ENCODE measurements at regions not wholly inside any gene's neighbourhood (a gene's known extent, or its start where the extent isn't known, plus 50 kb on each side); places are given as distances from the start of the nearest gene placed in this dataset.
"Not testable (repeated sequence)": the region's sequence is repeated elsewhere in the genome, so short reads cannot be mapped to it uniquely, and the experiment has no call there.

DNA sequence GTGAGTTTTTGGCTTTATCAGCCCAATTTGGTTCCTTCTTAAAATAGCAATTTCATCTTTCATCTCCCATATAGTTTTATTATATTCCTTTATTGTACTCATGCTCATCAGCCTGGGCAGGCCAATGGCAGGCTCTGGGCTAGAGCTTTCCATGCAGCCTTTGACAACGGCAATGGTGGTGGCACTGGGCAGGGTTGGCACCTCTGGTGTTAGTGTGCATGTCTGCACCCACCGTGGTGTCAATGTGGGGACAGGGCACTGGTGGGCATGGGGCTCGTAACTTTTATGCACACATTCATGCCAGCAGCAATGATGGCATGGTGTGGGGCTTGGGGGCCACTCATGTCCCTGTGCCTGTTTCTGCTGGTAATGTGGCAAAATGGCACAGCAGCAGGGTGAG is 1305.4 kb downstream of the DSC3 start:
- H3K27ac Mint-ChIP-seq (ENCODE audit: unreplicated experiment) = no peak overlapping the region
- no peak overlapping the region for H3K4me3 Mint-ChIP-seq (ENCODE audit: unreplicated experiment)
- H3K9me3 Mint-ChIP-seq (ENCODE audit: low read depth) = peaks cover 12% of the 10 kb centered on the region
- H3K4me1 Mint-ChIP-seq (ENCODE audit: low read depth) = no peaks in the 10 kb centered on the region
- H3K36me3 Mint-ChIP-seq (ENCODE audit: low read depth) = no peaks in the 10 kb centered on the region
- DNase-seq (ENCODE audit: low spot score) = peak; percentile 84
- TF ChIP-seq, protein P1, sequence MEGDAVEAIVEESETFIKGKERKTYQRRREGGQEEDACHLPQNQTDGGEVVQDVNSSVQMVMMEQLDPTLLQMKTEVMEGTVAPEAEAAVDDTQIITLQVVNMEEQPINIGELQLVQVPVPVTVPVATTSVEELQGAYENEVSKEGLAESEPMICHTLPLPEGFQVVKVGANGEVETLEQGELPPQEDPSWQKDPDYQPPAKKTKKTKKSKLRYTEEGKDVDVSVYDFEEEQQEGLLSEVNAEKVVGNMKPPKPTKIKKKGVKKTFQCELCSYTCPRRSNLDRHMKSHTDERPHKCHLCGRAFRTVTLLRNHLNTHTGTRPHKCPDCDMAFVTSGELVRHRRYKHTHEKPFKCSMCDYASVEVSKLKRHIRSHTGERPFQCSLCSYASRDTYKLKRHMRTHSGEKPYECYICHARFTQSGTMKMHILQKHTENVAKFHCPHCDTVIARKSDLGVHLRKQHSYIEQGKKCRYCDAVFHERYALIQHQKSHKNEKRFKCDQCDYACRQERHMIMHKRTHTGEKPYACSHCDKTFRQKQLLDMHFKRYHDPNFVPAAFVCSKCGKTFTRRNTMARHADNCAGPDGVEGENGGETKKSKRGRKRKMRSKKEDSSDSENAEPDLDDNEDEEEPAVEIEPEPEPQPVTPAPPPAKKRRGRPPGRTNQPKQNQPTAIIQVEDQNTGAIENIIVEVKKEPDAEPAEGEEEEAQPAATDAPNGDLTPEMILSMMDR (IDR thresholded peaks at IDR 0.05) = no peak
- peaks cover 13% of the 10 kb centered on the region for H3K27me3 Mint-ChIP-seq (ENCODE audit: low read depth)

DNA sequence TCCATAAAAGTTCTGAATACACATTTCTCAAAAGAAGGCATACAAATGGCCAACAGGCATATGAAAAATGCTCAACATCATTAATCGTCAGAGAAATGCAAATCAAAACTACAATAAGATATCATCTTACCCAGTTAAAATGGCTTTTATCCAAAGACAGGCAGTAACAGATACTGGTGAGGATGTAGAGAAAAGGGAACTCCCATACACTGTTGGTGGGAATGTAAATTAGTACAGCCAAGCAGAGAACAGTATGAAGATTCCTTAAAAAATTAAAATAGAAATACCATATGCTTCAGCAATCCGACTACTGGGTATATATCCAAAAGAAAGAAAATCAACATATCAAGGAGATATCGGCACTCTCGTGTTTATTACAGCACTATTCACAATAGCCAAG is 1312.5 kb downstream of the DSC3 start:
- Mint-ChIP-seq H3K36me3 (ENCODE audit: low read depth) (peaks cover 2% of the 10 kb centered on the region), H3K27ac (ENCODE audit: unreplicated experiment) (no peak overlapping the region), H3K4me1 (ENCODE audit: low read depth) (no peaks in the 10 kb centered on the region), H3K9me3 (ENCODE audit: low read depth) (peaks cover 35% of the 10 kb centered on the region), H3K27me3 (ENCODE audit: low read depth) (peaks cover 8% of the 10 kb centered on the region), H3K4me3 (ENCODE audit: unreplicated experiment) (no peak overlapping the region)
- TF ChIP-seq, protein P1 (IDR thresholded peaks at IDR 0.05) = no peak
- DNase-seq (ENCODE audit: low spot score) = no peak

DNA sequence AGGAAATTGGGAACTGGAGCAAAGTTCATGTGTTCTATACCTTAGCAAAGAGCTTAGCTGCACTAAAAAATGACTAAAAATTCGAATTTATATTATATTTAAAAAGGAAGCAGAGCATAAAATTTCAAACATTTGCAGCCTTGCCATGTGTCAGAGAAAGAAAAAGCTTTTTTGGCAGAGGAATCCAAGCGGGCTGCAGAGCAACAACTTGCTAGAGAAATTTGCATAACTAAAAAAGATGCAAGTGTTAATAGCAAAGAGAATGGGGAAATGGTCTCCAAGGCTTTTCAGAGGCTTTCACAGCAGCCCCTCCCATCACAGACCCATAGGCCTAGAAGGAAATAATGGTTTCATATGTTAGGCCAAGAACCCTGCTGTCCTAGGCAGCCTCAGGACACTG is 1315.9 kb downstream of the DSC3 start:
- H3K4me3 Mint-ChIP-seq (ENCODE audit: unreplicated experiment) = no peak overlapping the region
- TF ChIP-seq, protein P1 (IDR thresholded peaks at IDR 0.05) = no peak
- no peak for DNase-seq (ENCODE audit: low spot score)
- no peaks in the 10 kb centered on the region for H3K4me1 Mint-ChIP-seq (ENCODE audit: low read depth)
- H3K36me3 Mint-ChIP-seq (ENCODE audit: low read depth) = peaks cover 2% of the 10 kb centered on the region
- peaks cover 32% of the 10 kb centered on the region for H3K9me3 Mint-ChIP-seq (ENCODE audit: low read depth)
- H3K27ac Mint-ChIP-seq (ENCODE audit: unreplicated experiment) = no peak overlapping the region
- no peaks in the 10 kb centered on the region for H3K27me3 Mint-ChIP-seq (ENCODE audit: low read depth)

DNA sequence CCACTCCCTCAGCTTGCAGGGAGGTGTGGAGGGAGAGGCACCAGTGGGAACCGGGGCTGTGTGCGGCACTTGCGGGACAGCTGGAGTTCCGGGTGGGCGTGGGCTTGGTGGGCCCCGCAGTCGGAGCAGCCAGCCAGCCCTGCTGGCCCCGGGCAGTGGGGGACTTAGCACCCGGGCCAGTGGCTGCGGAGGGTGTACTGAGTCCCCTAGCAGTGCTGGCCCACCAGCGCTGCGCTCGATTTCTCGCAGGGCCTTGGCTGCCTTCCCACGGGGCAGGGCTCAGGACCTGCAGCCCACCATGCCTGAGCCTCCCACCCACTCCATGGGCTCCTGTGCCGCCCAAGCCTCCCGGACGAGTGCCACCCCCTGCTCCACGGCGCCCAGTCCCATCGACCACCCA is 1319.1 kb downstream of the DSC3 start:
- peaks cover 27% of the 10 kb centered on the region for H3K9me3 Mint-ChIP-seq (ENCODE audit: low read depth)
- H3K36me3 Mint-ChIP-seq (ENCODE audit: low read depth); H3K4me3 Mint-ChIP-seq (ENCODE audit: unreplicated experiment); H3K4me1 Mint-ChIP-seq (ENCODE audit: low read depth); H3K27ac Mint-ChIP-seq (ENCODE audit: unreplicated experiment); H3K27me3 Mint-ChIP-seq (ENCODE audit: low read depth): not testable (repeated sequence)
- peak; percentile 71 for DNase-seq (ENCODE audit: low spot score)

DNA sequence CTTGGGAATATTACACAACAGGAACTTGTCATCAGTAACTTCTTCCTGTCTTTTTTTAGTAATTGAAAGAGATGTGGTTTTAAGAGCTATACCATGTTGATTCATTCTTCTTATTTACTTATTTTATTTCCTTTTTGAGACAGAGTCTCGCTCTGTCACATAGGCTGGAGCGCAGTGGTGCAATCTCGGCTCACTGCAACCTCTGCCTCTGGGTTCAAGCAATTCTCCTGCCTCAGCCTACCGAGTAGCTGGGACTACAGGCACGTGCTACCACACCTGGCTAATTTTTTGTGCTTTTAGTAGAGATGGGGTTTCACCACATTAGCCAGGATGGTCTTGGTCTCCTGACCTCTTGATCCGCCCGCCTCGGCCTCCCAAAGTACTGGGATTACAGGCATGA is 1326.6 kb downstream of the DSC3 start:
- H3K27me3 Mint-ChIP-seq (ENCODE audit: low read depth); H3K36me3 Mint-ChIP-seq (ENCODE audit: low read depth); H3K4me1 Mint-ChIP-seq (ENCODE audit: low read depth); H3K9me3 Mint-ChIP-seq (ENCODE audit: low read depth); H3K4me3 Mint-ChIP-seq (ENCODE audit: unreplicated experiment); DNase-seq (ENCODE audit: low spot score); H3K27ac Mint-ChIP-seq (ENCODE audit: unreplicated experiment): not testable (repeated sequence)

DNA sequence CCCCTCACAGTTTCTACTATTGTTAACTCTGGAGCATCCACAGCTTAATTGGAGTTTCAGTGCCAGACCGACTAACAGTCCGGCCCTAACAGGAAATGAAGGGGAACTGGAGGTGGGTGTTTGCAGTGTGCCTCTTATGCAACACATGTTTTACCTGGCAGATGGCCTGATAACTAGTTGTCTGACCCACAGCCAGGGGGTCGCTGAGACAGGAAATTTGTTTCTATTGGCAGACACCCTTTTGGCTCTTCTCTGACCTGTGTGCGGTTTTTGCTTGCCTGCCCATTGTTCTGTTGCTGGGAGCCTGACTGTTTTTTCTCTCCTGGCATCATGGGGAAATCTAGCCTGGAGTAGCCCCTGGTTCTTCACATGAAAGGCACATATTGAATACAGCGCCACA is 1329.8 kb downstream of the DSC3 start:
- TF ChIP-seq, protein P1 (IDR thresholded peaks at IDR 0.05) = no peak
- H3K27ac Mint-ChIP-seq (ENCODE audit: unreplicated experiment) = no peak overlapping the region
- H3K36me3 Mint-ChIP-seq (ENCODE audit: low read depth) = no peaks in the 10 kb centered on the region
- H3K9me3 Mint-ChIP-seq (ENCODE audit: low read depth) = peaks cover 8% of the 10 kb centered on the region
- H3K27me3 Mint-ChIP-seq (ENCODE audit: low read depth) = peaks cover 4% of the 10 kb centered on the region
- no peak for DNase-seq (ENCODE audit: low spot score)
- H3K4me1 Mint-ChIP-seq (ENCODE audit: low read depth) = no peaks in the 10 kb centered on the region
- H3K4me3 Mint-ChIP-seq (ENCODE audit: unreplicated experiment) = no peak overlapping the region
